MCF 10A (cell line): ENCODE measurements at regions not wholly inside any gene's neighbourhood (a gene's known extent, or its start where the extent isn't known, plus 50 kb on each side); places are given as distances from the start of the nearest gene placed in this dataset.

ENCODE experiments used
- BruUV-seq: library from RNA; stranded (reverse); fragments of 400-500 nt; replicated peaks from 2 replicates; lab custom pipeline; 2021; lab: Mats Ljungman, UMichigan
- CTCF ChIA-PET: fragments of 300-600 bp; sonication (Branson Sonifier 250); formaldehyde crosslinking; extraction: SDS; loops from one replicate; lab custom pipeline; 2021; ENCODE audit warnings: antibody characterized with exemption, inconsistent platforms; lab: Yijun Ruan, JAX
- POLR2A ChIA-PET: fragments of 300-600, 350-650 bp; sonication (Branson Sonifier 250); formaldehyde crosslinking; extraction: SDS; loops from one replicate; lab custom pipeline; 2020; ENCODE audit warnings: antibody characterized with exemption, inconsistent platforms; lab: Yijun Ruan, JAX
- DNase-seq: peaks from one replicate; pipeline ENCODE4 v3.0.0-alpha.2; 2018; ENCODE audit not compliant: unreplicated experiment
- H3K27ac Mint-ChIP-seq: one replicate; pipeline ENCODE4 v1.8.0; 2022; ENCODE audit warnings: mild to moderate bottlenecking, low read depth, mixed read lengths; ENCODE audit not compliant: unreplicated experiment
- H3K27me3 Mint-ChIP-seq: one replicate; pipeline ENCODE4 v1.8.0; 2022; ENCODE audit warnings: mixed read lengths; ENCODE audit not compliant: insufficient read depth, unreplicated experiment
- H3K36me3 Mint-ChIP-seq: one replicate; pipeline ENCODE4 v1.8.0; 2022; ENCODE audit warnings: mild to moderate bottlenecking, moderate library complexity, mixed read lengths; ENCODE audit not compliant: insufficient read depth, unreplicated experiment
- H3K4me1 Mint-ChIP-seq: one replicate; pipeline ENCODE4 v1.8.0; 2022; ENCODE audit warnings: mixed read lengths; ENCODE audit not compliant: insufficient read depth, unreplicated experiment
- H3K4me3 Mint-ChIP-seq: one replicate; pipeline ENCODE4 v1.8.0; 2022; ENCODE audit warnings: mild to moderate bottlenecking, moderate library complexity, mixed read lengths; ENCODE audit not compliant: unreplicated experiment
- H3K9me3 Mint-ChIP-seq: one replicate; pipeline ENCODE4 v1.8.0; 2022; ENCODE audit warnings: mixed read lengths; ENCODE audit not compliant: unreplicated experiment
- intact Hi-C: fragments of 100-400 bp; cut with micrococcal nuclease; formaldehyde crosslinking; loops from 2 replicates; pipeline ENCODE4 v1.14.1; 2022
- TF ChIP-seq, protein P1 (sequence below): fragments of 200-600 bp; IDR thresholded peaks from one replicate; pipeline ENCODE4 v1.8.0; 2022; ENCODE audit warnings: antibody characterized with exemption, mild to moderate bottlenecking; ENCODE audit not compliant: unreplicated experiment

DNA sequence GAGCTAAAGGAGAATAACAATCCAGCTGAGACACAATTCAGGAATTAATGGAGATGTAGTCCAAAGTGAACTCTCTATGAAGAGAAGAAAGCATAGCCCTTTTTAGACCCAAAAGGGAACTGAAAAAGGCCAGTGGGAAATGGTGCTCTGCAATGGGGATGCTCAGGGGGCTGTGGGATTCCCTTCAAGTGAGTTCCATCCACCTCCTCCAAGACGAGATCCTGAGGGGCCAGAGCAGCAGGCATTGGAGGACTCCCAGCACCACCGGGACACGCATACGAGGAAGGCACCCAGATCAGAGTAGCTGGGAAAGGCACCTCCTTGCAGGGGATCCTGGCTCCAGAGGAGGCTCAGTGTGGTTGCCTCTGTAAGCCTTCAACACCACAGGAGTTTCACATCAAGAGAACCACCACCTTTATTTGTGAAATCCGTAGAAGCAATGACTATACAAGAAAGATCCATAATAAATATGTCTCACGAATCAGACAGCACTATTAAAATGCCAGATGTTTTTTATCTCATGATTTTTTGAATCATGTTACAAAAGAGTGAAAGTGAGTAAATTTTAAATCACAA lies 288.2 kb downstream of the MED10 start:
- CTCF ChIA-PET: no interaction called here

GRCh38 chr5:6088706-6089105 lies 289.6 kb downstream of the MED10 start:
- H3K9me3 Mint-ChIP-seq: no peaks in the 10 kb centered on the region
- H3K4me3 Mint-ChIP-seq: no peak overlapping the region
- TF ChIP-seq, protein P1, sequence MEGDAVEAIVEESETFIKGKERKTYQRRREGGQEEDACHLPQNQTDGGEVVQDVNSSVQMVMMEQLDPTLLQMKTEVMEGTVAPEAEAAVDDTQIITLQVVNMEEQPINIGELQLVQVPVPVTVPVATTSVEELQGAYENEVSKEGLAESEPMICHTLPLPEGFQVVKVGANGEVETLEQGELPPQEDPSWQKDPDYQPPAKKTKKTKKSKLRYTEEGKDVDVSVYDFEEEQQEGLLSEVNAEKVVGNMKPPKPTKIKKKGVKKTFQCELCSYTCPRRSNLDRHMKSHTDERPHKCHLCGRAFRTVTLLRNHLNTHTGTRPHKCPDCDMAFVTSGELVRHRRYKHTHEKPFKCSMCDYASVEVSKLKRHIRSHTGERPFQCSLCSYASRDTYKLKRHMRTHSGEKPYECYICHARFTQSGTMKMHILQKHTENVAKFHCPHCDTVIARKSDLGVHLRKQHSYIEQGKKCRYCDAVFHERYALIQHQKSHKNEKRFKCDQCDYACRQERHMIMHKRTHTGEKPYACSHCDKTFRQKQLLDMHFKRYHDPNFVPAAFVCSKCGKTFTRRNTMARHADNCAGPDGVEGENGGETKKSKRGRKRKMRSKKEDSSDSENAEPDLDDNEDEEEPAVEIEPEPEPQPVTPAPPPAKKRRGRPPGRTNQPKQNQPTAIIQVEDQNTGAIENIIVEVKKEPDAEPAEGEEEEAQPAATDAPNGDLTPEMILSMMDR: no peak
- H3K36me3 Mint-ChIP-seq: peaks cover 9% of the 10 kb centered on the region
- CTCF ChIA-PET: no interaction called here
- POLR2A ChIA-PET: no interaction called here
- intact Hi-C loops: no loop called here
- DNase-seq: no peak
- no peaks in the 10 kb centered on the region for H3K27me3 Mint-ChIP-seq
- BruUV-seq: no TSS peak
- H3K27ac Mint-ChIP-seq: no peak overlapping the region
- H3K4me1 Mint-ChIP-seq: peaks cover 15% of the 10 kb centered on the region

More for the DNA sequence above, 288.2 kb downstream of the MED10 start:
- H3K4me1 Mint-ChIP-seq: peaks cover 10% of the 10 kb centered on the region
- no peak overlapping the region for H3K4me3 Mint-ChIP-seq
- no TSS peak for BruUV-seq
- TF ChIP-seq, protein P1: no peak
- peaks cover 9% of the 10 kb centered on the region for H3K36me3 Mint-ChIP-seq
- H3K27me3 Mint-ChIP-seq: no peaks in the 10 kb centered on the region
- POLR2A ChIA-PET: no interaction called here
- no peaks in the 10 kb centered on the region for H3K9me3 Mint-ChIP-seq
- intact Hi-C loops: no loop called here
- no peak overlapping the region for H3K27ac Mint-ChIP-seq
- no peak for DNase-seq

- BruUV-seq: no TSS peak
- TF ChIP-seq, protein P1: no peak
- Mint-ChIP-seq H3K4me3 (no peak overlapping the region), H3K27ac (no peak overlapping the region), H3K27me3 (no peaks in the 10 kb centered on the region), H3K36me3 (peaks cover 9% of the 10 kb centered on the region), H3K9me3 (no peaks in the 10 kb centered on the region), H3K4me1 (peaks cover 26% of the 10 kb centered on the region)
- intact Hi-C loops: no loop called here
- ChIA-PET CTCF (interaction anchor here (0.6 kb wide), 1 partner anchor 490 kb away, joined by 3 read pairs; no protein-coding TSS in a partner anchor), POLR2A (no interaction called here)
- DNase-seq: no peak
Observed at GRCh38 chr5:6087576-6087975, 290.8 kb downstream of the MED10 start.

DNA sequence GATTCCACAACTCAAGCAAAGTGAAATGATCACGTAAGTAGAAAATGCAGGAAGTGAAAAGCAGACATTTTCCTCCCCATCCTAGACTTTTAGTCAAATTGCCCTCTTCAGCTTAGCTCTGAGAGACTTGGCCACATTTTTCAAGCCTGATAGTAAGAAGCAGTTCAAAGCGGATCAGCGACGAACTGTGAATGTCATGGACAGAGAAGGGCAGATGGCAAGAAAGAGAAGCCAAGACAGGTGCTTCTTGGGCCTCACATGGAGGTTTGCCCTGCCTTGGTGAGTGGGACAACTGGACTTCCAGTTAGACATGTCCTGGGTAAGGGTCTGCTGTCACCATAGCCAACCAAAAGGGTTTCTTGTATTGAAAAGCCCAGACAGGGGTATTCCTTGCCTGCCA lies 291.5 kb downstream of the MED10 start:
- CTCF ChIA-PET: no interaction called here

More for the DNA sequence above, 291.5 kb downstream of the MED10 start:
- Mint-ChIP-seq H3K27me3 (no peaks in the 10 kb centered on the region), H3K9me3 (no peaks in the 10 kb centered on the region), H3K27ac (no peak overlapping the region), H3K4me3 (no peak overlapping the region), H3K36me3 (peaks cover 9% of the 10 kb centered on the region), H3K4me1 (peaks cover 30% of the 10 kb centered on the region)
- no peak for DNase-seq
- no TSS peak for BruUV-seq
- TF ChIP-seq, protein P1: no peak
- intact Hi-C loops: no loop called here
- POLR2A ChIA-PET: no interaction called here
